GM10266 (cell line): ENCODE measurements at regions not wholly inside any gene's neighbourhood (a gene's known extent, or its start where the extent isn't known, plus 50 kb on each side); places are given as distances from the start of the nearest gene placed in this dataset.

Source experiments
- DNase-seq: peaks from one replicate; pipeline ENCODE4 v3.0.0; 2012; ENCODE audit errors: extremely low spot score
- CTCF ChIP-seq: IDR thresholded peaks from 2 replicates; pipeline ENCODE4 v1.5.1; 2012; ENCODE audit warnings: mild to moderate bottlenecking, low read depth; ENCODE audit not compliant: control insufficient read depth, insufficient read depth; ENCODE audit errors: missing control alignments

GRCh38 chr10:10385831-10386230, 631.8 kb upstream of the CELF2 start:
- no peak for TF ChIP-seq CTCF
- no peak for DNase-seq

- DNase-seq, result no peak
- no peak for TF ChIP-seq CTCF
These were observed 628.5 kb upstream of the CELF2 start for GRCh38 chr10:10389182-10389581.

GRCh38 chr10:10392511-10392910, 625.2 kb upstream of the CELF2 start:
- no peak for DNase-seq
- no peak for TF ChIP-seq CTCF

GRCh38 chr10:10394933-10395658, 622.6 kb upstream of the CELF2 start:
- no peak for DNase-seq
- no peak for TF ChIP-seq CTCF

- no peak for DNase-seq
These were observed 621.1 kb upstream of the CELF2 start for GRCh38 chr10:10396601-10397000.

GRCh38 chr10:10397906-10398305, 619.8 kb upstream of the CELF2 start:
- no peak for TF ChIP-seq CTCF
- DNase-seq, result no peak

More at GRCh38 chr10:10396601-10397000, 621.1 kb upstream of the CELF2 start:
- no peak for TF ChIP-seq CTCF

GRCh38 chr10:10403762-10404161, 613.9 kb upstream of the CELF2 start:
- no peak for TF ChIP-seq CTCF
- no peak for DNase-seq
